Fibroblast of villous mesenchyme (primary cell): ENCODE measurements at regions not wholly inside any gene's neighbourhood (a gene's known extent, or its start where the extent isn't known, plus 50 kb on each side); places are given as distances from the start of the nearest gene placed in this dataset.

Source experiments
- DNase-seq: peaks from one replicate; pipeline ENCODE4 v3.0.0-alpha.2; 2010; ENCODE audit warnings: low read depth
- H3K4me3 ChIP-seq: 2 replicates; pipeline ENCODE4 v1.5.1; 2011; ENCODE audit warnings: low read depth, mild to moderate bottlenecking, low read length
- CTCF ChIP-seq: IDR thresholded peaks from 2 replicates; pipeline ENCODE4 v1.5.1; 2012; ENCODE audit warnings: low read depth, mild to moderate bottlenecking, low read length; ENCODE audit not compliant: insufficient read depth

- DNase-seq = no peak
- TF ChIP-seq CTCF = no peak
- H3K4me3 ChIP-seq = no peak overlapping the region
Measured at GRCh38 chr18:42394238-42394637, 439.2 kb downstream of the PIK3C3 start.

- no peak for DNase-seq
- no peak for TF ChIP-seq CTCF
- no peak overlapping the region for H3K4me3 ChIP-seq
Measured at GRCh38 chr18:42401131-42401673, 446.2 kb downstream of the PIK3C3 start.

DNA sequence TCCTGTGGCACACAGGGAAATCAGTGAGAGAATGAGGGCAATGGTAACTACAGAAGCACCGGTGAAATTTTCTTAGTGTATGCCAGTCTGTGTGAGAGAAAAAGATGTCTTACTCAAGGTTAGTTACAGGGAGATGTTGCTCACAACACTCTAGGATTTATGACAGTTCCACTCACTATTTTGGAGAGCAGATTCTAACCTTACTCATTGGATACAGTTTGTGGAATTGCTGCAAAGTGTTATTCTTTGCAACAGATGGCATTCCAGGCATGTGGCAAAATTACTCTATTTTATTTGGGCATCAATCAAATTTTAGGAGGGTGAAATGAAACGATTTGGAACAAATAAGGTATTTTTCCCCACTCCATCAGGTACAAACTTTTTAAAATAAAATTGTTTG lies 449.1 kb downstream of the PIK3C3 start:
- no peak for TF ChIP-seq CTCF
- DNase-seq = no peak
- no peak overlapping the region for H3K4me3 ChIP-seq

- DNase-seq = no peak
- H3K4me3 ChIP-seq = no peak overlapping the region
- TF ChIP-seq CTCF = no peak
Measured at GRCh38 chr18:42409005-42409404, 454.0 kb downstream of the PIK3C3 start.

DNA sequence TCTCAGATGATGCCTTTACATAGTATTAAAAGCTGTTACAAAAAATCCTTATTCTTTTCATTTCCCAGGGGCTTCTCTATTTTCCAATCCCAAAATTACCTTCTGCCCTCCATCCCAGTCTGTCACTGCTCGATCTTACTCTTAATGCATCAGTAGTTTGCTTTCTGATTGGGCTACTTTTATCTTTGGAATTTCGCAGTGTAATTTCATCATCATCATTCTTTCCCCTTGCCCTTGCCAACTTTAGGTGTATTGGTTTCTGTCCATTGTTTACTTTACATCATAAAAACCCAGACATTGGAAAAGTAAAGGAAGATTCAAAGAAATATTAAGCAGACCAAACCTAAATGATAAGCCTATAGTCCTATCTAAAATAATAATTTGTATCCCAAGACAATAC lies 457.2 kb downstream of the PIK3C3 start:
- no peak for TF ChIP-seq CTCF
- no peak overlapping the region for H3K4me3 ChIP-seq
- DNase-seq = no peak

- DNase-seq = no peak
- TF ChIP-seq CTCF = no peak
- H3K4me3 ChIP-seq = no peak overlapping the region
Measured at GRCh38 chr18:42412896-42413295, 457.9 kb downstream of the PIK3C3 start.

GRCh38 chr18:42413870-42414269 lies 458.8 kb downstream of the PIK3C3 start:
- TF ChIP-seq CTCF = no peak
- peak; percentile 17 for DNase-seq
- H3K4me3 ChIP-seq = no peak overlapping the region
